ENCODE measurements at regions not wholly inside any gene's neighbourhood (a gene's known extent, or its start where the extent isn't known, plus 50 kb on each side); places are given as distances from the start of the nearest gene placed in this dataset.
A peak's percentile ranks its signal among the peaks of the same experiment; 100 is the strongest.

GRCh38 chr3:31275038-31275572 lies 257.6 kb upstream of the STT3B start (continued):
- TF ChIP-seq CREB3 (CRISPR knock-in tag; IDR thresholded peaks at IDR 0.05) = no peak
- no peak for TF ChIP-seq ETV6 (CRISPR knock-in tag; conservative IDR thresholded peaks at IDR 0.05)
- 0 out of 2 replicates have a peak, but pooled peaks have one; percentile 6 for TF ChIP-seq FOXA1 (IDR thresholded peaks at IDR 0.05)
- peak; percentile 73 for TF ChIP-seq FOXA1 (CRISPR knock-in tag; IDR thresholded peaks at IDR 0.05)
- TF ChIP-seq BRF2 (CRISPR knock-in tag; IDR thresholded peaks at IDR 0.05) = no peak
- TF ChIP-seq JDP2 (CRISPR knock-in tag; IDR thresholded peaks at IDR 0.05; ENCODE audit: borderline replicate concordance) = no peak
- TF ChIP-seq KLF16 (CRISPR knock-in tag; IDR thresholded peaks at IDR 0.05) = 0 out of 4 replicates have a peak, but pooled peaks of 1 of the 2 experiments have one; percentile 64
- TF ChIP-seq NR2F6 (IDR thresholded peaks at IDR 0.05) = peak; percentile 9; the same call in 1 of the 2 replicates
- TF ChIP-seq NR2F6 (CRISPR knock-in tag; IDR thresholded peaks at IDR 0.05) = peak; percentile 22; the same call in 1 of the 2 replicates
- no peak for TF ChIP-seq ZNF746 (CRISPR knock-in tag; IDR thresholded peaks at IDR 0.05)
- TF ChIP-seq ZFAT (CRISPR knock-in tag; conservative IDR thresholded peaks at IDR 0.05) = no peak
- TF ChIP-seq ZNF766 (CRISPR knock-in tag; IDR thresholded peaks at IDR 0.05; ENCODE audit: borderline replicate concordance) = no peak
- TF ChIP-seq ZKSCAN1 (IDR thresholded peaks at IDR 0.05; ENCODE audit: low read length) = no peak
- TF ChIP-seq, protein P1, sequence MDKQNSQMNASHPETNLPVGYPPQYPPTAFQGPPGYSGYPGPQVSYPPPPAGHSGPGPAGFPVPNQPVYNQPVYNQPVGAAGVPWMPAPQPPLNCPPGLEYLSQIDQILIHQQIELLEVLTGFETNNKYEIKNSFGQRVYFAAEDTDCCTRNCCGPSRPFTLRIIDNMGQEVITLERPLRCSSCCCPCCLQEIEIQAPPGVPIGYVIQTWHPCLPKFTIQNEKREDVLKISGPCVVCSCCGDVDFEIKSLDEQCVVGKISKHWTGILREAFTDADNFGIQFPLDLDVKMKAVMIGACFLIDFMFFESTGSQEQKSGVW (CRISPR knock-in tag; IDR thresholded peaks at IDR 0.05; ENCODE audit: borderline replicate concordance) = no peak
- TF ChIP-seq ZNF496 (CRISPR knock-in tag; IDR thresholded peaks at IDR 0.05; ENCODE audit: insufficient replicate concordance) = no peak
- TF ChIP-seq ZNF101 (CRISPR knock-in tag; IDR thresholded peaks at IDR 0.05; ENCODE audit: borderline replicate concordance, low read depth) = no peak
- 0 out of 2 replicates have a peak, but pooled peaks have one; percentile 10 for TF ChIP-seq GATAD1 (CRISPR knock-in tag; IDR thresholded peaks at IDR 0.05)
- no peak for TF ChIP-seq ZNF790 (CRISPR knock-in tag; IDR thresholded peaks at IDR 0.05; ENCODE audit: borderline replicate concordance)
- no peak for TF ChIP-seq AKNA (CRISPR knock-in tag; IDR thresholded peaks at IDR 0.05; ENCODE audit: borderline replicate concordance)
- no peak for TF ChIP-seq TAF15 (IDR thresholded peaks at IDR 0.05; ENCODE audit: low read depth, low read length, poor library complexity, severe bottlenecking)

Measured in HepG2 (cell line).